ENCODE measurements at regions not wholly inside any gene's neighbourhood (a gene's known extent, or its start where the extent isn't known, plus 50 kb on each side); places are given as distances from the start of the nearest gene placed in this dataset.
"Not testable (repeated sequence)": the region's sequence is repeated elsewhere in the genome, so short reads cannot be mapped to it uniquely, and the experiment has no call there.

DNA sequence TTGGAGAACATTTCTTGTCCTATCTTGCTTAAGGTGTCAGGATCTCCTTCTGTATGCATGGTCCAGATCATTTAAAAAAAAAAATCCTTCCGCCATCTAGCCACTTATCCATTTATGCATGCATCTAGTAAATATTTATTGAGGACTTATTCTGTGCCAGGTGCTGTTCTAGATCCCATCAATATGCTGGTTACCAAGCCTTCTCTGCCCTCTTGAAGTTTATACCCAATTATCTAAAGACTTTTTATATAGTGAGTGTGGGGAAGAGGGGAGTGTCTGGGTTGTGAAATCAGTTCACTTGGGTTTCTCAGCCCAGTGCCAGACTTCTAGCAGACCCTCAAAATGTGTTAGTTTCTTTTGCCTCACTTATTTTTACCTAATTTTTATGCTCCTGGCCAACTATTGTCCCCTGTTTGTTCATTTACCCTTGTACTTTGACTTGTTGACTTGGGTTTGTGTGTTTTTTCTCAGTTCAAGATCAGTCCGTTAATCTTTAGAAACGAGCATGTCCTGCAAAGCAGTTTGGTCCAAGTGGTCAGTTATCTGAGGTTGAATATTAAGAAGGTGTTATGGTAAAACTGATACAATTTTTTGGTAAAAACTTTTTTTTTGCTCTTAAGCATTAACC lies 488.9 kb downstream of the PCNX1 start:
- DNase-seq (ENCODE audit: low spot score): no peak

GRCh38 chr14:71397371-71397770 lies 490.1 kb downstream of the PCNX1 start:
- no peak for DNase-seq (ENCODE audit: low spot score)

GRCh38 chr14:71398450-71398849 lies 491.2 kb downstream of the PCNX1 start:
- no peak for DNase-seq (ENCODE audit: low spot score)

- no peak for DNase-seq (ENCODE audit: low spot score)
Observed at GRCh38 chr14:71399057-71399487, 491.8 kb downstream of the PCNX1 start.

GRCh38 chr14:71400871-71401321 lies 493.6 kb downstream of the PCNX1 start:
- DNase-seq (ENCODE audit: low spot score): no peak

DNA sequence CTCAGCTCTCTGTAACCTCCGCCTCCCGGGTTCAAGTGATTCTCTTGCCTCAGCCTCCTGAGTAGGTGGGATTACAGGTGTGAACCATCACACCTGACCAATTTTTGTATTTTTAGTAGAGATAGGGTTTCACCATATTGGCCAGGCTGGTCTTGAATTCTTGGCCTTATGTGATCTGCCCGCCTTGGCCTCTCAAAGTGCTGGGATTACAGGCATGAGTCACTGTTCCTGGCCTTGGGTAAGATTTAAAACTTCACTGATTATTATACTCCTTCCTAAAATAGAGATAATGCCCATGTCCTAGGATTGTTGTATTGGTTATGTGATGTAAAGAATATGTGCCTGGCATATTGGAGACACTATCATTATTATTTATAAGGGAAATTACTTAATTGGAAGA lies 495.2 kb downstream of the PCNX1 start:
- DNase-seq (ENCODE audit: low spot score): not testable (repeated sequence)

GRCh38 chr14:71403656-71404055 lies 496.4 kb downstream of the PCNX1 start:
- no peak for DNase-seq (ENCODE audit: low spot score)

DNA sequence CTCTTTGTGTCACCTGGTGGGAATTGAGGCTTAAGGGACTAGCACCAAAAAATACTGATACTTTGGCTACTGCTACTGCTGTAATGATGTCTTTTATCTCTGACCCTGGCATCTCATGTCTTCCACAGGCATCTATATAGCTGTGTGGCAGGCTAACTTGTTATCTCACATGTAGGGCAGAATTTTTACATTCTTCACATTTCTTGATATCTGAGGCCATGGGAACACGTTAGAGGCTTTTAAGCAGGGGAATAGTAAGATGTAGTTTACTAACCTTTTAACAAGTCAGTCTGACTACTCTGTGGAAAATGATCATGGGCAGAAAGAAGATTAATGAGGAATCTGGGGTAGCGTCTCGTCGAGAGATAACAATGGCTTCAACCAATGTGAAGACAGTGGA lies 498.4 kb downstream of the PCNX1 start:
- DNase-seq (ENCODE audit: low spot score): no peak

DNA sequence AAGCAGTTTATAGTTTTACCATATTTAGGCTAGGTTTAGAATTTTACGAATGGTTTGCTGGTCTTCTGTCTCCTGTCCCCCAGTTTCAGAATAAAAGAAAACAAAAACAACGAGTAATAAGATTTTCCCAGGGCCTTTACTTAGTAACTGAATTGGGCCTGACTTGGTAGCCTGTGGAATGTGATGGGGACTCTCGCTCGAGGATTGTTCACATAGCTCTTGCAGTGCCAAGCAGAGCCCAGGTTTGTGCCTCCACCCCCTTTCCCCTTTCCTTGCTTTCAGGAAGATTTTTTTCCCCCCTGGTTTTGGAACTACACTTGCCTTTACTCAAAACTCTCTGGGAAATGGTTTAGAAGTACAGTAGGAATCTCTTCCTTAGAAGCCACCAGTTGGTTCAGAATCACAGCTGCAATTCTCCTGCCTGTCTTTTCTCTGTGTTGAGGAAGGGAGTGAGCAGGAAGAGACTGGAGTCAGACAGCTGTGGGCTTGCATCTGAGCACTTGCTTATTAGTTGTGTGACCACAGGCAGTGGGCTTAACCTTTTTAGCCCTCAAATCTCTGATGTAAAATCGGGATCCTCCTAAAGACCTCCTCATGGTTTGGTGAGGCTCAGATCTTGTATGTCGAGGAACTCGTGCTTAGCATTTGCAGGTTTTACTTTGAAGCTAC lies 501.2 kb downstream of the PCNX1 start:
- no peak for DNase-seq (ENCODE audit: low spot score)

GRCh38 chr14:71410578-71411284 lies 503.5 kb downstream of the PCNX1 start:
- DNase-seq (ENCODE audit: low spot score): no peak

GRCh38 chr14:71411285-71411595 lies 504.0 kb downstream of the PCNX1 start:
- DNase-seq (ENCODE audit: low spot score): no peak

- DNase-seq (ENCODE audit: low spot score): no peak
Observed at GRCh38 chr14:71411738-71412137, 504.5 kb downstream of the PCNX1 start.

GRCh38 chr14:71414631-71415403 lies 507.6 kb downstream of the PCNX1 start:
- no peak for DNase-seq (ENCODE audit: low spot score)

GRCh38 chr14:71415404-71415690 lies 508.1 kb downstream of the PCNX1 start:
- DNase-seq (ENCODE audit: low spot score): no peak

- DNase-seq (ENCODE audit: low spot score): no peak
Observed at GRCh38 chr14:71416392-71416791, 509.1 kb downstream of the PCNX1 start.

DNA sequence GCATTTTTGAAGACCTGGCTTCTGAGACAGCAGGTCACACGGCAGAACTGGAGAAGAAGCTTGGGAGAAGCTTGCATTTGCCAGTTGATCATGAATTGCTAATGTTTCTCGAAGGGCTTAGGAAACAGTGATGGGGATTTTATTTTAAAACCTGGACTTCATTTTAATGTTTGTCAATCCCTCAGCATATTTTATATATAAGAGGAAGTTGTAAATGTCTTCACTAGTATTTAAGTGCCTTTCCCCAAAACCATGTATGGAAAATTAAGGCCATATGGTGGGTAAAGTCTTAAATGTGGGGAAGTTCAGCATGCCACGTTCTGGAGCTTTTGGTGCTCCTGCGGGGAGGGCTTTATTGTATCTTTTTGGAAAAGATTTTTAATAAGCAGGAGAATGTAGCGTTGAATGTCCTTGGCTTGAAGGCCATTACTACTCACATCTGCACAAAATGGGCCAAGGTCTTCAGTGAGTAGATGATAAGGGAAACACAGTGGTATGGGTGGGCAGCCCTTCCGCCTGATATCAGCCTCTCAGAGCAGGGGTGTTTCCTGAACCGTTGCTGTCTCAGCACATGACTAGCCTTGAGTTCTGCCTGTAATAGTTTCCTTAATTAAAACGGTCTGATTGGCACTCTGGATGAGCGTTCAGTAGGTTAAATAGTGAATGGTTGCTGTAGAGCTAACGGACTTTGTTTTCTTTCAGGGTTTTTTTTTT lies 511.4 kb downstream of the PCNX1 start:
- DNase-seq (ENCODE audit: low spot score): no peak

DNA sequence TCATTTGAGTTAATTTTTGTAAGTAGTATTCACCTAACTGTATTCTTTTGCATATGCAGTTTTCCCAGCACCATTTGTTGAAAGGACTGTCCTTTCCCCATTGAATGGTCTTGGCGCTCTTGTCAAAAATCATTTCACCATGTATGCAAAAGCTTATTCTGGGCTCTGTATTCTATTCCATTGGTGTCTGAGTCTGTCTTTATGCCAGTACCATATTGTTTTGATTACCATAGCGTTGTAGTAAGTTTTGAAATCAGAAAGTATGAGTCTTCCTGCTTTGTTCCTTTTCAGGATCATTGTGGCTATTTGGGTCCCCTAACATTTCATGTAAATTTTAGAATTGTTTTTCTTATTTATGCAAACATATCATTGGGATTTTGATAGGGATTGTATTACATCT lies 508.7 kb upstream of the RGS6 start:
- no peak for DNase-seq (ENCODE audit: low spot score)

DNA sequence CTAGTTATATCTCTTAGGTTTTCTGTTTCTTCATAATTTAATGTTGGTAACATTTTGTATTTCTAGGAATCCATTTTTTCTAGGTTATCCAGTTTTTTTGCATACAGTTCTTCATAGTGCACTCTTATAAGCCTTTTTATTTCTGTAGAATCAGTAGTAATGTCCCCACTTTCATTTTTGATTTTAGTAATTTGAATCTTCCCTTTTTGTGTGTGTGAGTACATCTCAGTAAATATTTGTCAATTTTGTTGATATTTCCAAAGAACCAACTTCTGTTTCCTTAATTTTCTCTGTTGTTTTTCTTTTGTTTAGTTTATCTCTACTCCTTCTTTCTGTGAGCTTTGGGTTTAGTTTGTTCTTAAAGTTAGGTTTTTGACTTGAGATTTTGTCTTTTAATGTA lies 507.3 kb upstream of the RGS6 start:
- no peak for DNase-seq (ENCODE audit: low spot score)

DNA sequence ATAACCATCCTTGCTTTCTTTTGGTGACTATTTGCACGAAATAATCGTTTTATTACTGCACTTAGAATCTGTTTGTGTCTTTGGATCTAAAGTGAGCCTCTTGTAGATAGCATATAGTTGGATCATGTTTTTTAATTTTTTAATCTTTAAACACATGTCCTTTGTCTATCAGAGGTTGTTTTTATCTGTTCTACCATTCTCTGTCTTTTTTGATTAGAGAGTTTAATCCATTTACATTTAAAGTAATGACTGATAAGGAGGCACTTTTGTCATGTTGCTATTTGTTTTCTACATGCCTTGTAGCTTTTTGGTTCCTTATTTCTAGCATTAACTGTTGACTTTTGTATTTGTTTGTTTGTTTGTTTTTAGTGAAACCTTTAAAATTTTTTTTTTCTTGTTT lies 506.2 kb upstream of the RGS6 start:
- no peak for DNase-seq (ENCODE audit: low spot score)

- no peak for DNase-seq (ENCODE audit: low spot score)
Observed at GRCh38 chr14:71429902-71430301, 502.3 kb upstream of the RGS6 start.

DNA sequence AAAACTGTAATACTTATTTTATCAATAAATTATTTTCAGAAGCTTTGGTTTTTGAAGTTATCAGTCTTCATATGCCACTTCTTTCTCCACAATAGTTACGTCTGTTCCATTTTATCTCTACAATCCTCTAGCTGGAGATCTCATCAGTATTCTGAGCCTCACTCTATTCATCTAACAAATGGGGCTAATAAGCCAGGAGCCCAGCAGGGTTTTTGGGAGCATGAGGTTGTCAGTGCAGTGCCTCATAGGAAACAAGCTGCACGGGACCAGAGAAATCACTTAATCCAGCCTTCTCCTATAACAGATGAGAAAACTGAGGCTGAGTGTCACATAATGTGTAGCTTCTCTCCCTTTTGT lies 501.9 kb upstream of the RGS6 start:
- DNase-seq (ENCODE audit: low spot score): no peak

- no peak for DNase-seq (ENCODE audit: low spot score)
Observed at GRCh38 chr14:71430678-71431376, 501.4 kb upstream of the RGS6 start.

Data from ureter (tissue), 1 donor.